ENCODE measurements at regions not wholly inside any gene's neighbourhood (a gene's known extent, or its start where the extent isn't known, plus 50 kb on each side); places are given as distances from the start of the nearest gene placed in this dataset.

GRCh38 chr2:103172821-103173220 is 411.0 kb downstream of the TMEM182 start:
- no peak for TF ChIP-seq YY1 (IDR thresholded peaks at IDR 0.05; ENCODE audit: low read depth)
- no peak for TF ChIP-seq NFIC (IDR thresholded peaks at IDR 0.05)

Data from Ishikawa (cell line).